ENCODE measurements at regions not wholly inside any gene's neighbourhood (a gene's known extent, or its start where the extent isn't known, plus 50 kb on each side); places are given as distances from the start of the nearest gene placed in this dataset.

- no peak for DNase-seq (ENCODE audit: low read depth)
Measured at GRCh38 chr12:85509081-85509856, 229.2 kb downstream of the ALX1 start.

- DNase-seq (ENCODE audit: low read depth), result no peak
Measured at GRCh38 chr12:85509857-85510256, 229.8 kb downstream of the ALX1 start.

DNA sequence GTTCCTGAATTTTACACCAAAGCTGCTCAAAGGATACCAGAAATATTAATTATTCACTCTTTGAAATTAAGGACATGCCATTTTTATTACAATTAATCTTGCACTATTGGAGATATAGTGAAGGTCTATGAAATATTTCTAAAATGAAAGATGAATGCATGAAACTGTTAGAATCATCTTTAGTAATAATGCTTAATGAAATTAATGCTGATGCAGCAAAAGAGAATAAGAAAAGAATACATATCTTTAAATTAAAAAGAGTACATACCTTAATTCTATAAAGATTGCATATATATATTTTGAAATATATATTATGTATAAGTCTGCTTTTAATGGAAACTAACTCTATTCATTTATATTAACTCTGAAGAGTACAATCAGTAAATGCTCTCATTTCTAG is 236.0 kb downstream of the ALX1 start:
- no peak for DNase-seq (ENCODE audit: low read depth)

GRCh38 chr12:85516667-85517325 is 236.8 kb downstream of the ALX1 start:
- DNase-seq (ENCODE audit: low read depth), result no peak

GRCh38 chr12:85519163-85519562 is 239.1 kb downstream of the ALX1 start:
- no peak for DNase-seq (ENCODE audit: low read depth)

DNA sequence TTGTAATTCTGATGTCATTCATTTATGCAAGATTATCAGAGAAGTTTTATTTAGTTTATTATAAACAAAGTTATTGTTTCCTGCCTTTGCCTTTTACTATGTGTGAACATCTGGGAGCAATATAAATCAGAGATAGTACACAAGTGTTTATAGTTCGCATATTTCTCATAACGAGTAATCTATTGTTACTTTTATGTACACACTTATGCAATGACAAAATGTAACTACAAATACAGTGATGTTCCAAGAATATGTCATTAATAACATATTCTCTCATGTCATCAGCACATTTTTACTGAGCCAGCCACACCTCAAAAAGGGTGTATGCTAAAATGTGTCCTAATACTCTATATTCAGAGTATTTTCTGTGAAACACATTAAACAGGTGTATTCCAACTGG is 243.2 kb downstream of the ALX1 start:
- no peak for DNase-seq (ENCODE audit: low read depth)

GRCh38 chr12:85527192-85527591 is 247.2 kb downstream of the ALX1 start:
- DNase-seq (ENCODE audit: low read depth), result no peak

- no peak for DNase-seq (ENCODE audit: low read depth)
Measured at GRCh38 chr12:85529896-85530295, 249.9 kb downstream of the ALX1 start.

DNA sequence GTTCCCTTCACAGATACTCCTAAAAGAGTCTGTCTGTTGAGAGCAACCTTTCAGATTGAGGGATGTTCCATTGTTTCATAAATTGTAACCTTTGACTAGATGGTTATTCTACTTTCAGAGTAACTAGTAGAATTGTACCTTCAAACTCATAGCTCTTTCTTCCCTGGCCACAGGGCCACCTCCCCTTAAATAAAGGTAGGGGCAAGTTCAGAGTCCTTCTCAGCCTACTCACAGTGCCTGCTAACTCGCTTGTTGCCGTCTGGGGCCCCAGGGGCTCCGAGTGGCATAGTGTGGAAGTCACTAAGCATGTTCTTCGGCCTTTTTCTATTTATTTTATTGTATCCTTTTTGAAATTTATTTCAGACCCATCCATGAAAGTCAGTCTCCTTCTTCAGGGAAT is 250.4 kb downstream of the ALX1 start:
- no peak for DNase-seq (ENCODE audit: low read depth)

GRCh38 chr12:85531341-85531740 is 251.3 kb downstream of the ALX1 start:
- no peak for DNase-seq (ENCODE audit: low read depth)

GRCh38 chr12:85549640-85550039 is 269.6 kb downstream of the ALX1 start:
- DNase-seq (ENCODE audit: low read depth), result no peak

- DNase-seq (ENCODE audit: low read depth), result no peak
Measured at GRCh38 chr12:85550924-85551323, 270.9 kb downstream of the ALX1 start.

GRCh38 chr12:85552461-85552860 is 272.4 kb downstream of the ALX1 start:
- no peak for DNase-seq (ENCODE audit: low read depth)

DNA sequence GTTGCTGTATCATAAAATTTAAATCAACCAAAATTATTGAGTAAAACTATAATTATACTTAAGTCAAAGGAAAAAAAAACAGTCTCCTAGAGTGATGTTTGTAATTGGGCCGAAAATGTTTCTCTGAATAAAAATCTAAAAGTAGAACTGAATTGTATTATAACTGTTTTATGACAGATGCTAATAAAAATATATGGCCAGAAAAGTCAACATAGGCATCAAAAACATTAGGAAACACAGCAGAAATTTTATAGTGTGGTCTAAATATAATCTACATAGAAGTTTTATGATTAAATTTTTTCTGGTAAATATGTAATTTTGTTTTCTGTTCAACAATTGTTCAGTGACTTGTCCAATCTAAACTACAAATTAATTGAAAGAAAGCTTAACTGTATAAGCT is 277.8 kb downstream of the ALX1 start:
- no peak for DNase-seq (ENCODE audit: low read depth)

GRCh38 chr12:85558684-85559083 is 277.5 kb downstream of the RASSF9 start:
- no peak for DNase-seq (ENCODE audit: low read depth)

DNA sequence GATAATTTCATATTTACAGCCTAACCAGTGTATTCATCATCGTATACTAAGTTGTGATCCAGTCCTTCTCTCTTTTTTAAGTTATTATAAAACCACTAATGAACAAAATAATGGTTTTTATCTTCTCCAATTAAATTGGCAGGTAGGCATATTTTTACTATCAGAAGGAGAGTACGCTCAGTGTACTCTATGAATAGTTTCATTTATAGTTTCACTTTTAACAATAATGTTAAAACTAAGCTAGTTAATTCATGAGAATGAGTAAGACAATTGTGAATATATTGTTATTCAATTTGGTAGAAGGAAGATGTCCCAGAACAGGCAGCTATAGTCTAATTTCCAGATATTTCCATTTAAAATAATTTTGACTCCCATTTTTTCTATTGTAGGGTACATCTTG is 277.1 kb downstream of the RASSF9 start:
- no peak for DNase-seq (ENCODE audit: low read depth)

DNA sequence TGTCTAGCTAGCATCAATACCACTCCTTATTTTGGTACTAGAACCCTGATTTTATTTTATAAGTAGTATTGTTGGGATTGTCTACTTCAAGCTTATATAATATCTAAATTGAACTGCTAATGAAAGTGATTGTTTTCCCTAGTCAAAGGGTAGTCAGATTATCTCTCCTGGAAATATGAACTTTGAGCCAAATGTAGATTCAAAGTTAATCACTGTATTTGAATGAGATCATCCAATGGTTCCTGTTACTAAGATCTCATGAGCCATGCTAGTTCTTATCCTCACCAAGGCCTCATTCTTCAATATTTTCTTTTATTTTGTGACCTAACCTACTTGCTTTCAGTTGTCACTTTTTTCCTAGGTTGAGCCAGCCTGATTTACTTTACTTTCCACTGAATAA is 276.7 kb downstream of the RASSF9 start:
- no peak for DNase-seq (ENCODE audit: low read depth)

GRCh38 chr12:85562765-85563164 is 273.4 kb downstream of the RASSF9 start:
- DNase-seq (ENCODE audit: low read depth), result no peak

DNA sequence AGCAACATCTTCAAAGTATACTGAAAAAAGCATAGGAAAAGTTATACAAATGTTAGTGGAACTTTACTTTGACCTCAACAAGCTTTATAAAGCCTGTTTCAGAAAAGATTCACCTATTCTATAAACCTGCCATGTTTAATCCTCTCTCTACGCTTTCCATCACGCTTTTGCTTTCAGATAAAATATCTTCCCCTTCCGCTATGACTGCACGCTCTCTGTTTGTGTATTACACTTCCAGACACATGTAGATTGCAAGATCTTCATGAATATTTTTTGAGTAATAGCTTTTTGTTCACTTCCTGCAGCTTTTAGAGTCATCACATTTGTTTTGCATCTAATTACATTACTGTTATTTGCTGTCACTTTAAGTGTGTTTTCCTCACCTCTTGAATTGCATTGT is 271.4 kb downstream of the RASSF9 start:
- DNase-seq (ENCODE audit: low read depth), result no peak

DNA sequence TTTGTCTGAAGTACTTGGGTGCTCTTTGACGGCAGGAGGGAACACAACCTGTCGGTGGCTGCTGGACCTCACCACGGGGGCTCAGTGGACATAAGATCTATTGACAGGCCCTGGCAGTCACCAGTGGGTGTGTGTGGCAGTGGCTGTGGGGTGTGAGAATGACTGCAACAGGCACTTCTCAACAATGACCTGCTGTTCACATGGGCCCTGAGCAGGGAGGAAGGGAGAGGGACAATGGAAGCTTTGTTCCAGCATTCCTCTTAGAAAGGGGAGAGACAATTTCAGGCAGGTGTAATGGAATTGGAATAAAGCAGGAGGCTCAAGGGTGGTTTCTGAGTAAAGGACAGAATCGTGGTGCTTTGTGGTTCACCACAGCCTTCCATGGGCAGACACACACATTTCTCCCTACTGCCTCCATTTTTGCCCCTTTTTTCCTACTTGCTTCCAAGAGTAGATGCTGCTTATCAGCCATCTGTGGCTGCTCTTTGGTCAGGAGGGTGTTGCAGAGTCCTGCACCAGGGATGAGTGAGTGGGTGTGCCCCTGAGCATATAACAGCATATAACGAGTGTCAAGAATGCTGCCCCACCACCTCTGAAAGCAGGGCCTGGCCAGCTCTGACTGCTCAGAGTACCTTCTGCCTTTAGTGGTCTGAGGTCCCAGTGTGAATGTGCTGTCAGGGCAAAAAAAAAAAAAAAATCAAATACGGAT is 267.7 kb downstream of the RASSF9 start:
- DNase-seq (ENCODE audit: low read depth), result no peak

DNA sequence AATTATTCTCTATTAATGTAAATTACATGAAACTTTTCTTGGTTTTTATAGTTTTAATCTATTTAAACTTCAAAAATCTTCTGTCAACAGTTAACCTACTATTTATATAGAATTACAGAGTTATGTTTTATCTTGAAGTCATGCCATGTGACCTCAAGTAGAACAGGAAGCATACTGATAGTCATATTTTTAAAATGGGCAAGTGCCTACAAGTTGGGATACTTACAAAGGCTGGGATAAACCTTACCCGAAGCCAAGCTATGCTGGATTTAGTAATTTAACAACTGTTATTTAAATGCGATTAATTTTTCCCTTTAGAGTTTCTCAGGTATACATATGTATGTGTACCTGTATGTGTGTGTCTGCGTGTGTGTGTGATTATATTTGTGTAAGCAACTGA is 266.9 kb downstream of the RASSF9 start:
- DNase-seq (ENCODE audit: low read depth), result no peak

- DNase-seq (ENCODE audit: low read depth), result no peak
Measured at GRCh38 chr12:85572956-85573355, 263.3 kb downstream of the RASSF9 start.

GRCh38 chr12:85573635-85574214 is 262.5 kb downstream of the RASSF9 start:
- DNase-seq (ENCODE audit: low read depth), result no peak

All from stimulated activated CD4-positive, alpha-beta T cell treated with anti-CD3 and anti-CD28 coated beads, Interleukin-2, amount 100 ng/mL, for 4 hours (primary cell).